ENCODE measurements at regions not wholly inside any gene's neighbourhood (a gene's known extent, or its start where the extent isn't known, plus 50 kb on each side); places are given as distances from the start of the nearest gene placed in this dataset.

DNA sequence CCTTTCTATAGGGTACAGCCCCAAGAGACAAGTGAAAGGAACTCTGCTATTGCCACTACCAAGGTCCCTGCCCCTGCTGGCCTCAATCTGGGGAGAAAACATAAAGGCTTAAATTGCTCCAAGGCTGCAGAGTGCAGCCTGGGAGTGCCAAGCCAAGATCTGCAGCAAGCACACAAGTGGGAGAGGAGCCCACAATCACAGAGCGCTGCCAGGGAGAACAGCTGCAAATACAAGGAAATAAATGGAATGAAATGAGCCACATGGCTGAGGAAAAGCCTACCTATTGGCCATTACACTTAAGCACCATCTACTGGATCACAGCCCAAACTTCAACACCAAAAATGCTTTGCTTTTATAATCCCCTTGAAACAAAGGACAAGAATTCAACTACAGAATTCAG, 582.4 kb downstream of the FAM133A start:
- TF ChIP-seq FOXA2 (IDR thresholded peaks at IDR 0.05) (no peak), TAF1 (conservative IDR thresholded peaks at IDR 0.05) (no peak), GABPA (IDR thresholded peaks at IDR 0.05 in 1 of 2, conservative IDR thresholded peaks at IDR 0.05 in 1 of 2) (no peak), SP1 (IDR thresholded peaks at IDR 0.05) (no peak)
- no peak overlapping the region for H3K27ac ChIP-seq (ENCODE audit: low read depth in 1 of 2, low read length in 2 of 2)
- H3K27me3 ChIP-seq (ENCODE audit: control insufficient read depth in 4 of 4, insufficient read depth in 4 of 4, low read length in 3 of 4), result peaks cover 0 to 6% (median 0%) of the 10 kb centered on the region in 4 donors
- H3K36me3 ChIP-seq (ENCODE audit: control insufficient read depth in 4 of 4, insufficient read depth in 3 of 4, low read depth in 1 of 4, low read length in 3 of 4), result no peaks in the 10 kb centered on the region
- peaks cover 0 to 2% (median 0%) of the 10 kb centered on the region in 4 donors for H3K9me3 ChIP-seq (ENCODE audit: control insufficient read depth in 4 of 4, low read length in 3 of 4)
- no peaks in the 10 kb centered on the region for H3K4me1 ChIP-seq (ENCODE audit: control insufficient read depth in 4 of 4, insufficient read depth in 4 of 4, low read length in 3 of 4)
- H3K9ac ChIP-seq (ENCODE audit: low read depth in 1 of 2, low read length in 2 of 2), result no peak overlapping the region
- WGBS, result 82% methylated on average over 1 of the region's 1 CpG
- no peak for DNase-seq (ENCODE audit: low spot score)
- no peak overlapping the region for H3K4me3 ChIP-seq (ENCODE audit: low read depth in 1 of 3, low read length in 3 of 3)

DNA sequence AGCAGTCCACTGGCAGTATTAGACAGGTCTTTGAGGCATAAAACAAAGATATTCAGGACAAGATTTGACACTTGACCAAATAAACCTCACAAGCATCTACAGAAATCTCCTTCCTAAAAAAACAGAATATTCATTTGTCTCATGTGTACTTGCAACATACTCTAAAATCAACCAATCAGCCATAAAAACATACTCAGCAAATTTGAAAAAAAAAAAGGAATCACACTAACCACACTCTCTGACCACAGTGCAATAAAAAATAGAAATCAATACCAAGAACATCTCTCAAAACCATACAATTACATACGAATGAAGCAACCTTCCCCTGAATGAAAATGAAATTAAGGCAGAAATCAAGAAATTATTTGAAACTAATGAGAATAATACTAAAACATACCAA, 591.3 kb downstream of the FAM133A start:
- Histone ChIP-seq H3K9ac (ENCODE audit: low read depth in 1 of 2, low read length in 2 of 2) (no peak overlapping the region), H3K4me3 (ENCODE audit: low read depth in 1 of 3, low read length in 3 of 3) (no peak overlapping the region), H3K36me3 (ENCODE audit: control insufficient read depth in 4 of 4, insufficient read depth in 3 of 4, low read depth in 1 of 4, low read length in 3 of 4) (no peaks in the 10 kb centered on the region), H3K27me3 (ENCODE audit: control insufficient read depth in 4 of 4, insufficient read depth in 4 of 4, low read length in 3 of 4) (no peaks in the 10 kb centered on the region), H3K9me3 (ENCODE audit: control insufficient read depth in 4 of 4, low read length in 3 of 4) (no peaks in the 10 kb centered on the region), H3K4me1 (ENCODE audit: control insufficient read depth in 4 of 4, insufficient read depth in 4 of 4, low read length in 3 of 4) (no peaks in the 10 kb centered on the region), H3K27ac (ENCODE audit: low read depth in 1 of 2, low read length in 2 of 2) (no peak overlapping the region)
- no peak for DNase-seq (ENCODE audit: low spot score)
- WGBS, result 35% methylated on average over 1 of the region's 1 CpG
- TF ChIP-seq EGR1 (IDR thresholded peaks at IDR 0.05; ENCODE audit: low read depth in 2 of 2) (no peak), HNF4A (conservative IDR thresholded peaks at IDR 0.05) (no peak), HNF4G (IDR thresholded peaks at IDR 0.05) (no peak), FOXA1 (IDR thresholded peaks at IDR 0.05) (no peak), RAD21 (IDR thresholded peaks at IDR 0.05) (no peak)
- TF ChIP-seq, protein P1, sequence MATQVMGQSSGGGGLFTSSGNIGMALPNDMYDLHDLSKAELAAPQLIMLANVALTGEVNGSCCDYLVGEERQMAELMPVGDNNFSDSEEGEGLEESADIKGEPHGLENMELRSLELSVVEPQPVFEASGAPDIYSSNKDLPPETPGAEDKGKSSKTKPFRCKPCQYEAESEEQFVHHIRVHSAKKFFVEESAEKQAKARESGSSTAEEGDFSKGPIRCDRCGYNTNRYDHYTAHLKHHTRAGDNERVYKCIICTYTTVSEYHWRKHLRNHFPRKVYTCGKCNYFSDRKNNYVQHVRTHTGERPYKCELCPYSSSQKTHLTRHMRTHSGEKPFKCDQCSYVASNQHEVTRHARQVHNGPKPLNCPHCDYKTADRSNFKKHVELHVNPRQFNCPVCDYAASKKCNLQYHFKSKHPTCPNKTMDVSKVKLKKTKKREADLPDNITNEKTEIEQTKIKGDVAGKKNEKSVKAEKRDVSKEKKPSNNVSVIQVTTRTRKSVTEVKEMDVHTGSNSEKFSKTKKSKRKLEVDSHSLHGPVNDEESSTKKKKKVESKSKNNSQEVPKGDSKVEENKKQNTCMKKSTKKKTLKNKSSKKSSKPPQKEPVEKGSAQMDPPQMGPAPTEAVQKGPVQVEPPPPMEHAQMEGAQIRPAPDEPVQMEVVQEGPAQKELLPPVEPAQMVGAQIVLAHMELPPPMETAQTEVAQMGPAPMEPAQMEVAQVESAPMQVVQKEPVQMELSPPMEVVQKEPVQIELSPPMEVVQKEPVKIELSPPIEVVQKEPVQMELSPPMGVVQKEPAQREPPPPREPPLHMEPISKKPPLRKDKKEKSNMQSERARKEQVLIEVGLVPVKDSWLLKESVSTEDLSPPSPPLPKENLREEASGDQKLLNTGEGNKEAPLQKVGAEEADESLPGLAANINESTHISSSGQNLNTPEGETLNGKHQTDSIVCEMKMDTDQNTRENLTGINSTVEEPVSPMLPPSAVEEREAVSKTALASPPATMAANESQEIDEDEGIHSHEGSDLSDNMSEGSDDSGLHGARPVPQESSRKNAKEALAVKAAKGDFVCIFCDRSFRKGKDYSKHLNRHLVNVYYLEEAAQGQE (IDR thresholded peaks at IDR 0.05), result no peak

DNA sequence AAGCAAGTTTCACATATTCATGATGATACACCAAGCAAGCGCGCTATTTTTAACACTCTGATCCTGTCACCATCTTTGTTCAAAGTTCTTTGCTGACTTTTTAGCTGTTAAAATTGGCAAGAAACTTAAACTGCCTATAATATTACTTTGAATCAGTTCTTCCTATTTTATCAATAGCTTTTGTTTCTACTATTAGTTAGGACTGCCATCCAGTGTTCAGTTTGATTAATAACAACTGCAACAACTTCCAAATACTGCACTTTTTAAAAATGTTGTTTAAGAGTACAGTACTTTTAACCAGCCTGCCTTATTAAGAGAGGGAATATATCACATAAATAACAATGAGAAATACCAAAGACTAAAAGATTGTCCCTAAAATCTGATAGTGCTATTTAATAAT, 614.3 kb downstream of the FAM133A start:
- TF ChIP-seq RAD21 (IDR thresholded peaks at IDR 0.05) (peak; percentile 13 to 65), SP1 (IDR thresholded peaks at IDR 0.05) (no peak)
- no peak overlapping the region for H3K27ac ChIP-seq (ENCODE audit: low read depth in 1 of 2, low read length in 2 of 2)
- DNase-seq (ENCODE audit: low spot score), result no peak
- H3K4me1 ChIP-seq (ENCODE audit: control insufficient read depth in 4 of 4, insufficient read depth in 4 of 4, low read length in 3 of 4), result no peaks in the 10 kb centered on the region
- no peak overlapping the region for H3K4me3 ChIP-seq (ENCODE audit: low read depth in 1 of 3, low read length in 3 of 3)
- WGBS, result 35% methylated on average over 2 of the region's 2 CpGs
- no peaks in the 10 kb centered on the region for H3K9me3 ChIP-seq (ENCODE audit: control insufficient read depth in 4 of 4, low read length in 3 of 4)
- H3K27me3 ChIP-seq (ENCODE audit: control insufficient read depth in 4 of 4, insufficient read depth in 4 of 4, low read length in 3 of 4), result peaks cover 0 to 2% (median 0%) of the 10 kb centered on the region in 4 donors
- H3K9ac ChIP-seq (ENCODE audit: low read depth in 1 of 2, low read length in 2 of 2), result no peak overlapping the region
- H3K36me3 ChIP-seq (ENCODE audit: control insufficient read depth in 4 of 4, insufficient read depth in 3 of 4, low read depth in 1 of 4, low read length in 3 of 4), result no peaks in the 10 kb centered on the region

DNA sequence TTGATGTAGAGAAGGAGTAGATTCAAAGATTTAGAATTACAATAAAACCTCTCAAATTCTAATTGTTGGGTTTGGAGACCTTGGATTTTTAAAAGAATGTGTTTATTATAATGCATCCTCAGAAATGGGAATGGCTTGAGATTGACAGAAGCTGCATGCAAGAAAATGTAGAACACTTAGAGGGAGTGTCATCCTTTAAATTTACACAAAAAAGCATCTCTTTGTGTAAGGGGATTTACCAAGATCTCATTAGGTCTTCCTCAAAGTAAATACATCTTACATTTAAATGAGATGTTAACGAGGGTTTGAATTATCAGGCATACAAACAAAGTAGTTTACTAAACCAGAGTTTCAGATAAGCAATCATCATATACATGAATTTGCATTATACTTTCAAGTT, 615.0 kb downstream of the FAM133A start:
- no peak for DNase-seq (ENCODE audit: low spot score)
- 26% methylated on average over 1 of the region's 1 CpG for WGBS
- Histone ChIP-seq H3K9ac (ENCODE audit: low read depth in 1 of 2, low read length in 2 of 2) (no peak overlapping the region), H3K9me3 (ENCODE audit: control insufficient read depth in 4 of 4, low read length in 3 of 4) (no peaks in the 10 kb centered on the region), H3K4me3 (ENCODE audit: low read depth in 1 of 3, low read length in 3 of 3) (no peak overlapping the region), H3K36me3 (ENCODE audit: control insufficient read depth in 4 of 4, insufficient read depth in 3 of 4, low read depth in 1 of 4, low read length in 3 of 4) (no peaks in the 10 kb centered on the region), H3K4me1 (ENCODE audit: control insufficient read depth in 4 of 4, insufficient read depth in 4 of 4, low read length in 3 of 4) (no peaks in the 10 kb centered on the region), H3K27me3 (ENCODE audit: control insufficient read depth in 4 of 4, insufficient read depth in 4 of 4, low read length in 3 of 4) (peaks cover 0 to 2% (median 0%) of the 10 kb centered on the region in 4 donors), H3K27ac (ENCODE audit: low read depth in 1 of 2, low read length in 2 of 2) (no peak overlapping the region)
- TF ChIP-seq, protein P2, sequence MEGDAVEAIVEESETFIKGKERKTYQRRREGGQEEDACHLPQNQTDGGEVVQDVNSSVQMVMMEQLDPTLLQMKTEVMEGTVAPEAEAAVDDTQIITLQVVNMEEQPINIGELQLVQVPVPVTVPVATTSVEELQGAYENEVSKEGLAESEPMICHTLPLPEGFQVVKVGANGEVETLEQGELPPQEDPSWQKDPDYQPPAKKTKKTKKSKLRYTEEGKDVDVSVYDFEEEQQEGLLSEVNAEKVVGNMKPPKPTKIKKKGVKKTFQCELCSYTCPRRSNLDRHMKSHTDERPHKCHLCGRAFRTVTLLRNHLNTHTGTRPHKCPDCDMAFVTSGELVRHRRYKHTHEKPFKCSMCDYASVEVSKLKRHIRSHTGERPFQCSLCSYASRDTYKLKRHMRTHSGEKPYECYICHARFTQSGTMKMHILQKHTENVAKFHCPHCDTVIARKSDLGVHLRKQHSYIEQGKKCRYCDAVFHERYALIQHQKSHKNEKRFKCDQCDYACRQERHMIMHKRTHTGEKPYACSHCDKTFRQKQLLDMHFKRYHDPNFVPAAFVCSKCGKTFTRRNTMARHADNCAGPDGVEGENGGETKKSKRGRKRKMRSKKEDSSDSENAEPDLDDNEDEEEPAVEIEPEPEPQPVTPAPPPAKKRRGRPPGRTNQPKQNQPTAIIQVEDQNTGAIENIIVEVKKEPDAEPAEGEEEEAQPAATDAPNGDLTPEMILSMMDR (IDR thresholded peaks at IDR 0.05; ENCODE audit: low read depth, low read length, missing input control), result no peak
- no peak for TF ChIP-seq NR2F2 (IDR thresholded peaks at IDR 0.05)
